Endothelial cell of umbilical vein (primary cell): ENCODE measurements at regions not wholly inside any gene's neighbourhood (a gene's known extent, or its start where the extent isn't known, plus 50 kb on each side); places are given as distances from the start of the nearest gene placed in this dataset.

Experiments used
- BruUV-seq: library from RNA; stranded (reverse); fragments of 400-500 nt; replicated peaks from 2 replicates; lab custom pipeline; 2021; lab: Mats Ljungman, UMichigan
- CTCF ChIA-PET: fragments of 300-600, 350-600 bp; sonication (Branson Sonifier 250); formaldehyde crosslinking; loops from one replicate; lab custom pipeline; 2021; ENCODE audit warnings: antibody characterized with exemption, inconsistent platforms; lab: Charles Lee
- POLR2A ChIA-PET: fragments of 300-600, 350-600 bp; sonication (Branson Sonifier 250); formaldehyde crosslinking; loops from one replicate; lab custom pipeline; 2021; ENCODE audit warnings: antibody characterized with exemption, inconsistent platforms; lab: Charles Lee
- DNase-seq: peaks from one replicate; pipeline ENCODE4 v3.0.0-alpha.2; 2011; ENCODE audit warnings: low read depth, low spot score
- FAIRE-seq: peaks from 2 replicates; lab custom pipeline; 2011; peaks lifted over from hg19 to GRCh38; lab: Jason Lieb, UNC
- H2AFZ ChIP-seq: 2 replicates; pipeline ENCODE4 v1.6.0; 2012; ENCODE audit warnings: low read depth, low read length, control low read depth, inconsistent platforms
- H3K27ac ChIP-seq: 2 replicates; pipeline ENCODE4 v1.5.1; 2011; ENCODE audit warnings: low read depth, mild to moderate bottlenecking, control low read depth, low read length, moderate library complexity; ENCODE audit not compliant: insufficient read depth
- H3K27me3 ChIP-seq, 2 experiments: 2 replicates each; pipeline versions ENCODE4 v1.6.0 to v1.6.1; 2011; ENCODE audit warnings: low read length in 2 of 2, mixed read lengths in 1 of 2; ENCODE audit not compliant: control insufficient read depth in 2 of 2, insufficient read depth in 2 of 2
- H3K36me3 ChIP-seq, 2 experiments: 2 replicates in 1 of 2; 3 replicates in 1 of 2; pipeline ENCODE4 v1.5.1; 2011; ENCODE audit warnings: low read length in 2 of 2, mild to moderate bottlenecking in 1 of 2, moderate library complexity in 1 of 2; ENCODE audit not compliant: control insufficient read depth in 2 of 2, insufficient read depth in 2 of 2; ENCODE audit errors: extremely low read depth in 1 of 2
- H3K4me1 ChIP-seq: 3 replicates; pipeline ENCODE4 v1.5.1; 2011; ENCODE audit warnings: mild to moderate bottlenecking, low read length; ENCODE audit not compliant: control insufficient read depth, insufficient read depth; ENCODE audit errors: extremely low read depth
- H3K4me2 ChIP-seq: 2 replicates; pipeline ENCODE4 v1.6.1; 2011; ENCODE audit warnings: low read length, control low read depth, mixed read lengths; ENCODE audit not compliant: insufficient read depth
- H3K4me3 ChIP-seq, 3 experiments: fragments of 200-600 bp in 1 of 3; sonication (generic), shearing (Covaris generic) in 1 of 3; replicated peaks in 1 of 3; 2 replicates each; pipeline ENCODE4 v1.5.1; 2011 to 2016; ENCODE audit warnings: control low read depth in 3 of 3, low read length in 3 of 3, mild to moderate bottlenecking in 2 of 3, inconsistent platforms in 1 of 3, low read depth in 1 of 3, moderate library complexity in 1 of 3; ENCODE audit not compliant: insufficient read depth in 1 of 3
- H3K79me2 ChIP-seq: 2 replicates; pipeline ENCODE4 v1.6.0; 2012; ENCODE audit warnings: low read length, inconsistent platforms; ENCODE audit not compliant: control insufficient read depth, insufficient read depth
- H3K9ac ChIP-seq: replicated peaks from 2 replicates; pipeline ENCODE3; 2011; ENCODE audit warnings: low read length, control low read depth; ENCODE audit not compliant: insufficient read depth; ENCODE audit errors: extremely low read depth
- H3K9me1 ChIP-seq: replicated peaks from 3 replicates; pipeline ENCODE4 v1.6.0; 2011; ENCODE audit warnings: mild to moderate bottlenecking, low read length; ENCODE audit not compliant: control insufficient read depth, insufficient read depth; ENCODE audit errors: extremely low read depth
- H3K9me3 ChIP-seq: replicated peaks from 2 replicates; pipeline ENCODE4 v1.5.1; 2012; ENCODE audit warnings: low read length, inconsistent platforms; ENCODE audit not compliant: control insufficient read depth, insufficient read depth
- H4K20me1 ChIP-seq: replicated peaks from 2 replicates; pipeline ENCODE3; 2011; ENCODE audit warnings: mild to moderate bottlenecking, low read length; ENCODE audit not compliant: control insufficient read depth, insufficient read depth; ENCODE audit errors: extremely low read depth
- CTCF ChIP-seq, 2 donors: IDR thresholded peaks; 1 replicate in 1 of 2; 2 replicates in 1 of 2; pipeline ENCODE4 v1.5.1; 2011; ENCODE audit warnings: low read length in 2 of 2, mild to moderate bottlenecking in 2 of 2, moderate library complexity in 2 of 2, control low read depth in 1 of 2, inconsistent platforms in 1 of 2, low read depth in 1 of 2; ENCODE audit not compliant: insufficient read depth in 1 of 2; ENCODE audit errors: extremely low read depth in 1 of 2
- EZH2 ChIP-seq: IDR thresholded peaks from 2 replicates; pipeline ENCODE4 v1.6.1; 2012; ENCODE audit warnings: borderline replicate concordance, low read depth, mild to moderate bottlenecking, moderate library complexity, low read length, inconsistent platforms; ENCODE audit not compliant: severe bottlenecking
- FOS ChIP-seq: IDR thresholded peaks from 2 replicates; pipeline ENCODE4 v1.6.1; 2011; ENCODE audit warnings: mild to moderate bottlenecking, low read length, moderate library complexity, borderline replicate concordance; ENCODE audit not compliant: insufficient read depth
- GATA2 ChIP-seq: IDR thresholded peaks from 2 replicates; pipeline ENCODE4 v1.7.0; 2011; ENCODE audit warnings: low read depth, mild to moderate bottlenecking, moderate library complexity, mixed read lengths, low read length; ENCODE audit not compliant: insufficient read length, insufficient read depth
- JUN ChIP-seq: IDR thresholded peaks from 2 replicates; pipeline ENCODE4 v1.6.1; 2011; ENCODE audit warnings: borderline replicate concordance, low read depth; ENCODE audit not compliant: insufficient read length, insufficient read depth
- MAX ChIP-seq: IDR thresholded peaks from 2 replicates; pipeline ENCODE4 v1.6.1; 2011; ENCODE audit not compliant: insufficient read depth, insufficient read length
- MYC ChIP-seq: IDR thresholded peaks from one replicate; pipeline ENCODE4 v1.6.1; 2011; ENCODE audit warnings: mild to moderate bottlenecking, low read depth, low read length
- POLR2A ChIP-seq: IDR thresholded peaks from 2 replicates; pipeline ENCODE4 v1.6.1; 2012; ENCODE audit warnings: low read depth, mild to moderate bottlenecking, control low read depth, low read length
- POLR2AphosphoS5 ChIP-seq: IDR thresholded peaks from 2 replicates; pipeline ENCODE4 v1.6.1; 2012; ENCODE audit warnings: low read depth, mild to moderate bottlenecking, control low read depth, low read length, moderate library complexity; ENCODE audit not compliant: insufficient read depth
- dilution Hi-C: fragments of 300-500 bp; cut with MboI; formaldehyde crosslinking; loops from one replicate; pipeline ENCODE4 v1.15.0; 2019; ENCODE audit warnings: low sequenced_read_pairs; ENCODE audit not compliant: extremely low pct_ligation_motif_present
- intact Hi-C: fragments of 100-400 bp; cut with micrococcal nuclease; formaldehyde crosslinking; loops from one replicate; pipeline ENCODE4 v1.10.0; 2022

GRCh38 chr19:31109636-31110035 is 239.6 kb downstream of the TSHZ3 start:
- no peak overlapping the region for H3K27ac ChIP-seq
- H3K9ac ChIP-seq, result no peak overlapping the region
- dilution Hi-C loops, result no loop called here
- FAIRE-seq (no peak), DNase-seq (no peak)
- no peak for TF ChIP-seq MYC
- TF ChIP-seq MAX, result no peak
- no peak for TF ChIP-seq POLR2AphosphoS5
- no peak for TF ChIP-seq GATA2
- TF ChIP-seq POLR2A, result no peak
- no peak for TF ChIP-seq FOS
- no peak for TF ChIP-seq CTCF (IDR thresholded peaks at IDR 0.05; ENCODE audit: extremely low read depth in 1 of 2, insufficient read depth in 1 of 2, low read depth in 1 of 2, low read length in 2 of 2)
- TF ChIP-seq JUN, result no peak
- TF ChIP-seq EZH2, result no peak
- H3K4me2 ChIP-seq, result no peak overlapping the region
- no peaks in the 10 kb centered on the region for H3K79me2 ChIP-seq
- H3K36me3 ChIP-seq, result no peaks in the 10 kb centered on the region
- peaks cover 2% of the 10 kb centered on the region for H3K9me3 ChIP-seq
- no peak overlapping the region for H3K4me3 ChIP-seq
- intact Hi-C loops, result no loop called here
- H3K27me3 ChIP-seq, result no peaks in the 10 kb centered on the region
- H4K20me1 ChIP-seq, result no peaks in the 10 kb centered on the region
- H3K9me1 ChIP-seq, result no peaks in the 10 kb centered on the region
- BruUV-seq, result no TSS peak
- CTCF ChIA-PET, result no interaction called here
- no peak overlapping the region for H2AFZ ChIP-seq
- H3K4me1 ChIP-seq, result no peaks in the 10 kb centered on the region
- POLR2A ChIA-PET, result no interaction called here
